ENCODE measurements at regions not wholly inside any gene's neighbourhood (a gene's known extent, or its start where the extent isn't known, plus 50 kb on each side); places are given as distances from the start of the nearest gene placed in this dataset.

- H3K9ac ChIP-seq (ENCODE audit: low read depth in 1 of 2, low read length in 2 of 2), result no peak overlapping the region
- WGBS, result 79% methylated on average over 15 of the region's 15 CpGs
- no peaks in the 10 kb centered on the region for H3K36me3 ChIP-seq (ENCODE audit: control insufficient read depth in 4 of 4, insufficient read depth in 3 of 4, low read depth in 1 of 4, low read length in 3 of 4)
- no peak for DNase-seq (ENCODE audit: low spot score)
- no peak overlapping the region for H3K27ac ChIP-seq (ENCODE audit: low read depth in 1 of 2, low read length in 2 of 2)
- no peak for TF ChIP-seq FOXA2 (IDR thresholded peaks at IDR 0.05)
- no peak for TF ChIP-seq NR2F2 (IDR thresholded peaks at IDR 0.05)
- TF ChIP-seq REST (IDR thresholded peaks at IDR 0.05), result no peak
- no peak for TF ChIP-seq MAX (IDR thresholded peaks at IDR 0.05)
- TF ChIP-seq GABPA (IDR thresholded peaks at IDR 0.05 in 1 of 2, conservative IDR thresholded peaks at IDR 0.05 in 1 of 2), result no peak
- H3K4me3 ChIP-seq (ENCODE audit: low read depth in 1 of 3, low read length in 3 of 3), result no peak overlapping the region
- peaks cover 0 to 4% (median 0%) of the 10 kb centered on the region in 4 donors for H3K27me3 ChIP-seq (ENCODE audit: control insufficient read depth in 4 of 4, insufficient read depth in 4 of 4, low read length in 3 of 4)
- no peaks in the 10 kb centered on the region for H3K9me3 ChIP-seq (ENCODE audit: control insufficient read depth in 4 of 4, low read length in 3 of 4)
- H3K4me1 ChIP-seq (ENCODE audit: control insufficient read depth in 4 of 4, insufficient read depth in 4 of 4, low read length in 3 of 4), result no peaks in the 10 kb centered on the region
These were observed 81.3 kb downstream of the CHST1 start for GRCh38 chr11:45583981-45584566.

- peaks cover 0 to 4% (median 0%) of the 10 kb centered on the region in 4 donors for H3K27me3 ChIP-seq (ENCODE audit: control insufficient read depth in 4 of 4, insufficient read depth in 4 of 4, low read length in 3 of 4)
- no peak for DNase-seq (ENCODE audit: low spot score)
These were observed 85.0 kb downstream of the CHST1 start for GRCh38 chr11:45580399-45580798.

More at GRCh38 chr11:45580399-45580798, 85.0 kb downstream of the CHST1 start:
- Histone ChIP-seq H3K4me3 (ENCODE audit: low read depth in 1 of 3, low read length in 3 of 3) (no peak overlapping the region), H3K36me3 (ENCODE audit: control insufficient read depth in 4 of 4, insufficient read depth in 3 of 4, low read depth in 1 of 4, low read length in 3 of 4) (no peaks in the 10 kb centered on the region), H3K4me1 (ENCODE audit: control insufficient read depth in 4 of 4, insufficient read depth in 4 of 4, low read length in 3 of 4) (no peaks in the 10 kb centered on the region), H3K27ac (ENCODE audit: low read depth in 1 of 2, low read length in 2 of 2) (no peak overlapping the region), H3K9ac (ENCODE audit: low read depth in 1 of 2, low read length in 2 of 2) (no peak overlapping the region), H3K9me3 (ENCODE audit: control insufficient read depth in 4 of 4, low read length in 3 of 4) (no peaks in the 10 kb centered on the region)
- WGBS, result 16% methylated on average over 6 of the region's 6 CpGs
- peak; percentile 97 for TF ChIP-seq REST (IDR thresholded peaks at IDR 0.05)
- no peak for TF ChIP-seq CTCF (IDR thresholded peaks at IDR 0.05; ENCODE audit: low read depth, low read length, missing input control)
- TF ChIP-seq NR2F2 (IDR thresholded peaks at IDR 0.05), result no peak
- TF ChIP-seq EGR1 (IDR thresholded peaks at IDR 0.05; ENCODE audit: low read depth in 2 of 2), result no peak

Data from liver (tissue), 8 donors.